Osteoblast (primary cell): ENCODE measurements at regions not wholly inside any gene's neighbourhood (a gene's known extent, or its start where the extent isn't known, plus 50 kb on each side); places are given as distances from the start of the nearest gene placed in this dataset.
"Not testable (repeated sequence)": the region's sequence is repeated elsewhere in the genome, so short reads cannot be mapped to it uniquely, and the experiment has no call there.

Experiments used
- DNase-seq: peaks from one replicate; pipeline ENCODE4 v3.0.0; 2011; ENCODE audit warnings: low spot score, mixed read lengths; ENCODE audit not compliant: insufficient read length; ENCODE audit errors: missing footprints
- H2AFZ ChIP-seq: 2 replicates; pipeline ENCODE4 v1.6.0; 2011; ENCODE audit warnings: mild to moderate bottlenecking, low read length
- H3K27ac ChIP-seq: 2 replicates; pipeline ENCODE4 v1.5.1; 2011; ENCODE audit warnings: mild to moderate bottlenecking, low read depth, low read length, moderate library complexity
- H3K27me3 ChIP-seq: 2 replicates; pipeline ENCODE4 v1.6.0; 2012; ENCODE audit warnings: mild to moderate bottlenecking, control low read depth, inconsistent platforms, low read length, moderate library complexity; ENCODE audit not compliant: insufficient read depth
- H3K36me3 ChIP-seq: 2 replicates; pipeline ENCODE4 v1.5.1; 2011; ENCODE audit warnings: mild to moderate bottlenecking, low read length, control low read depth, moderate library complexity; ENCODE audit not compliant: insufficient read depth
- H3K4me1 ChIP-seq: 2 replicates; pipeline ENCODE4 v1.5.1; 2011; ENCODE audit warnings: mild to moderate bottlenecking, low read length, control low read depth, moderate library complexity; ENCODE audit not compliant: insufficient read depth
- H3K4me2 ChIP-seq: 2 replicates; pipeline ENCODE4 v1.6.0; 2011; ENCODE audit warnings: mild to moderate bottlenecking, low read length; ENCODE audit not compliant: insufficient read depth
- H3K4me3 ChIP-seq: fragments of 200-600 bp; sonication (generic); 3 replicates; pipeline ENCODE4 v1.5.1; 2012; ENCODE audit warnings: mild to moderate bottlenecking, low read length, inconsistent platforms; ENCODE audit not compliant: insufficient read depth
- H3K79me2 ChIP-seq: 2 replicates; pipeline ENCODE4 v1.6.0; 2012; ENCODE audit warnings: mild to moderate bottlenecking, low read length, control low read depth, inconsistent platforms; ENCODE audit not compliant: insufficient read depth
- H3K9me3 ChIP-seq: 2 replicates; pipeline ENCODE4 v1.5.1; 2011; ENCODE audit warnings: low read depth, low read length, control low read depth
- H4K20me1 ChIP-seq: 2 replicates; pipeline ENCODE4 v1.6.0; 2012; ENCODE audit warnings: mild to moderate bottlenecking, low read length, control low read depth; ENCODE audit not compliant: insufficient read depth
- TF ChIP-seq, protein P1 (sequence below): IDR thresholded peaks from 2 replicates; pipeline ENCODE4 v1.5.1; 2011; ENCODE audit warnings: mild to moderate bottlenecking, low read depth, low read length, moderate library complexity; ENCODE audit errors: extremely low read depth

DNA sequence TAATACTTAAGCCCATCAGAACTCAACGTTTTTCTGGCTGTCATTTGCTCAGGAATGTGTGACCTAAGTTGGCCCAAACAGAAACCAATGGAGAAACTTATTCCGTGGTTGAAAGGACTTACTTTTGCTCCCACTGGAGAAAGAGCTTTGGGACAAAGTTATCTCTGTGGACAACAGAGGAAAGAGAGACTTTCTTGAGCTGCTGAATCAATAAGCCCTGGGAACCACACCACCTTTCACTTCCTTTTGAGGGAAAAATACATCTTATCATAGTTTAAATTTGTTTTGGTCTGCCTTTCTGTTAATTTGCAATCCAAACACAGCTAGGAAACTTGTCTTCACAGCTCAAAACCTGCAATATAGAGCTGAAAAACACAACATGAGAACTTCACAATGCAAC is 62.8 kb upstream of the VCAN start:
- TF ChIP-seq, protein P1, sequence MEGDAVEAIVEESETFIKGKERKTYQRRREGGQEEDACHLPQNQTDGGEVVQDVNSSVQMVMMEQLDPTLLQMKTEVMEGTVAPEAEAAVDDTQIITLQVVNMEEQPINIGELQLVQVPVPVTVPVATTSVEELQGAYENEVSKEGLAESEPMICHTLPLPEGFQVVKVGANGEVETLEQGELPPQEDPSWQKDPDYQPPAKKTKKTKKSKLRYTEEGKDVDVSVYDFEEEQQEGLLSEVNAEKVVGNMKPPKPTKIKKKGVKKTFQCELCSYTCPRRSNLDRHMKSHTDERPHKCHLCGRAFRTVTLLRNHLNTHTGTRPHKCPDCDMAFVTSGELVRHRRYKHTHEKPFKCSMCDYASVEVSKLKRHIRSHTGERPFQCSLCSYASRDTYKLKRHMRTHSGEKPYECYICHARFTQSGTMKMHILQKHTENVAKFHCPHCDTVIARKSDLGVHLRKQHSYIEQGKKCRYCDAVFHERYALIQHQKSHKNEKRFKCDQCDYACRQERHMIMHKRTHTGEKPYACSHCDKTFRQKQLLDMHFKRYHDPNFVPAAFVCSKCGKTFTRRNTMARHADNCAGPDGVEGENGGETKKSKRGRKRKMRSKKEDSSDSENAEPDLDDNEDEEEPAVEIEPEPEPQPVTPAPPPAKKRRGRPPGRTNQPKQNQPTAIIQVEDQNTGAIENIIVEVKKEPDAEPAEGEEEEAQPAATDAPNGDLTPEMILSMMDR = no peak
- H3K4me3 ChIP-seq = no peak overlapping the region
- no peaks in the 10 kb centered on the region for H3K36me3 ChIP-seq
- H3K27ac ChIP-seq = no peak overlapping the region
- no peak for DNase-seq
- H3K9me3 ChIP-seq = no peaks in the 10 kb centered on the region
- H3K4me1 ChIP-seq = no peaks in the 10 kb centered on the region
- H3K4me2 ChIP-seq = no peak overlapping the region
- H2AFZ ChIP-seq = no peak overlapping the region
- H3K27me3 ChIP-seq = no peaks in the 10 kb centered on the region
- no peaks in the 10 kb centered on the region for H3K79me2 ChIP-seq
- H4K20me1 ChIP-seq = no peaks in the 10 kb centered on the region

- not testable (repeated sequence) for H3K79me2 ChIP-seq, H3K36me3 ChIP-seq, H3K4me1 ChIP-seq, H3K4me2 ChIP-seq, H2AFZ ChIP-seq, DNase-seq, H3K4me3 ChIP-seq, H3K27ac ChIP-seq, H4K20me1 ChIP-seq, H3K27me3 ChIP-seq, H3K9me3 ChIP-seq
These were observed 61.8 kb upstream of the VCAN start for GRCh38 chr5:83409776-83410175.

GRCh38 chr5:83410319-83410718 is 61.2 kb upstream of the VCAN start:
- not testable (repeated sequence) for H3K27me3 ChIP-seq, H3K27ac ChIP-seq

DNA sequence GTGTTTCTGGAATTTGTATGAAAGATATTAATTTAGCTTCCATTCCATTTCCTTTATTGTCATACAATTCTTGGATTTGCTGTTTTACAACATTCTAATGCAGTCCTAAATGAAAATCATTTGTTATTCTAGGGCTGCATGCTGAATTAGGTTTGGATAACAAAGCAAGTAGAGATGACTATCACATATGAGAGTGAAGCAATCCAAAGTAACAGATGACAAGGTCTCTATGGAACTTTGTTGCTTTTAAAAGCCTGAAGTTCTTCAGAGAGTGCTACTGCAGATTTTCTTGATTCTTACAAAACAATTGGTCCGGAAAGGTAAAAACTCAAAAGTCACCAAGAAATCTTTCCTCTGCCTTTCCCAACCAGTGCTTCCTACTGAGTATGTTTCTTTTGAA is 56.9 kb upstream of the VCAN start:
- Histone ChIP-seq H3K27ac (no peak overlapping the region), H3K27me3 (no peaks in the 10 kb centered on the region), H3K9me3 (no peaks in the 10 kb centered on the region), H3K36me3 (no peaks in the 10 kb centered on the region), H3K4me2 (no peak overlapping the region), H2AFZ (peak overlapping the region; percentile 4), H4K20me1 (no peaks in the 10 kb centered on the region), H3K79me2 (no peaks in the 10 kb centered on the region), H3K4me1 (no peaks in the 10 kb centered on the region), H3K4me3 (no peak overlapping the region)
- DNase-seq = no peak
- TF ChIP-seq, protein P1 = no peak

More at GRCh38 chr5:83410319-83410718, 61.2 kb upstream of the VCAN start:
- H2AFZ ChIP-seq, H3K4me2 ChIP-seq, H3K36me3 ChIP-seq, H3K4me1 ChIP-seq, H3K4me3 ChIP-seq, H3K9me3 ChIP-seq, H3K79me2 ChIP-seq, H4K20me1 ChIP-seq, DNase-seq: not testable (repeated sequence)

DNA sequence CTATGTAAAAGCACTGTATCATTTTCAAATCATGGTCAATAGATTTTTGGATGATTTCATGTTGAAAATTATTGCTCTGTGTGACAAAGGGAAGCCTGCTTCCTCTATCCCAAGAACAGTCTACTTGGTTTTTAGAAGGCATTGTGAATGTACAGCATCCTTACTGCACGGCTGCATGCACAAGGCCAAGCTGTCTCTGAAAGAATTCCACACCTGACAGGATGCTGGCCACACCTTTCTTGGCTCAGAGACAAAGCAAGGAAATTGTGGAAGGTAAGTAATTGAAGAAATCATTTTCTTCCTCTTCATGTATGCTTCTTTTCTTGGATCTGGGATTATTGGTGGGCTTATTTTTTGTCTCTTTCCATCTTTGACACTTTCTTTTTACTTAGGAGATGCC is 53.7 kb upstream of the VCAN start:
- no peak overlapping the region for H3K27ac ChIP-seq
- no peaks in the 10 kb centered on the region for H3K36me3 ChIP-seq
- no peak overlapping the region for H2AFZ ChIP-seq
- H3K27me3 ChIP-seq = no peaks in the 10 kb centered on the region
- H3K4me3 ChIP-seq = no peak overlapping the region
- H3K4me2 ChIP-seq = no peak overlapping the region
- DNase-seq = no peak
- H3K4me1 ChIP-seq = no peaks in the 10 kb centered on the region
- H3K9me3 ChIP-seq = no peaks in the 10 kb centered on the region
- H3K79me2 ChIP-seq = no peaks in the 10 kb centered on the region
- TF ChIP-seq, protein P1 = no peak
- H4K20me1 ChIP-seq = no peaks in the 10 kb centered on the region
